HG03039 (cell line): ENCODE measurements at regions not wholly inside any gene's neighbourhood (a gene's known extent, or its start where the extent isn't known, plus 50 kb on each side); places are given as distances from the start of the nearest gene placed in this dataset.

Experiments used
- ATAC-seq: cut with Tn5 transposase; IDR thresholded peaks from one replicate; pipeline ENCODE4 v1.9.1; 2021; ENCODE audit warnings: mild to moderate bottlenecking, moderate library complexity; ENCODE audit not compliant: unreplicated experiment

DNA sequence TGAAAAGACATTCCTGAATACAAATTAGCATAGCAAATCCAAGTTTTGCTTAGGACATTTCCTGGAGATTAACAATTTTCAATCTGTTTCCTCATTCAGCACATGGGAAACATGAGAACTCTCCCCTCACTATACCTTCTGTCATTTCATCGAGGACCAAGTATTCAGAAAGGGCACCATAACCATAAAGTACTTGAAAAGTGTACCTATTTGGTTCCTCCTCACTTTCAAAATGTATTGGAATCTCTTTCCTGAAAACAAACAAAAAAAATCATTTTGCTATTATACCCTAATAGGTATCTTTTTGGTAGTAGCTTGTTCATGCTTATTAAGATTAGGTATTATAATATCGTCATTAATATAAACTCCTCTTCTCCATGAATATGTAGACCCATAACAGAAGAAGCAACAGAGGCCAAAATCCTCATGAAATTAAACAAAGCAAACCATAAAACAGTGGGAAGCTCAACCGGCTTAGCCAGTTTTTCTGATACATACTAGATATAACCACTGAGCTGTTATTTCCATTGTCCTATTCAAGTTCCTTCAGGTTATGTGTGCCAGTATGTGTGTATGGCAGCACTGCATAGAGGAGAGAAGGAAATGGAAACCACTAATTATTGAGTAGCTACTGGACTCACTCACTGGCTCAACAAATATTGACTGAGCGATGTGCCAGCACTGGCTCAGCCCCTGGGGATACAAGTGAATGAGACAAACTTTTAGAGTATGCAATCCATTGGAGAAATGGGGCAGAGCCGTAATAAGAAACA lies 274.0 kb downstream of the MAFB start:
- no peak for ATAC-seq

DNA sequence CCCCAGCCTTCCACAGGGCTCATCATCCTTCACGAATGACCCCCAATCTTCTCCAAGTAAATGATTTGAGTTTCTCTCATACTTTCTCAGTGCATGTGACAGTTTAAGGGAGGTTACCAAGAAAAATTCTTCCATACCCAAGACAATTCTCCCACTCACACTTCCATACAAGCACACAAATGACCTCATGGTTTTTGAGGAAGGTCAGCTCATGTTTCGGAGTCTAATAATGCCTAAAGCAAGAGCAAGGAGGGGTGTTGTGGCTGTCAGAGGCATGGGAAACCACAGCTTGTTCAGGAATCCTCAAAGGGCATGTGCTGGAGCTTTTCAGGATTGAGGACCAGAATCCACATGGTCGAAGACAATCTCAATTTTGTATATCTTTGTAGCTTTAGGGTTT lies 279.0 kb downstream of the MAFB start:
- no peak for ATAC-seq

DNA sequence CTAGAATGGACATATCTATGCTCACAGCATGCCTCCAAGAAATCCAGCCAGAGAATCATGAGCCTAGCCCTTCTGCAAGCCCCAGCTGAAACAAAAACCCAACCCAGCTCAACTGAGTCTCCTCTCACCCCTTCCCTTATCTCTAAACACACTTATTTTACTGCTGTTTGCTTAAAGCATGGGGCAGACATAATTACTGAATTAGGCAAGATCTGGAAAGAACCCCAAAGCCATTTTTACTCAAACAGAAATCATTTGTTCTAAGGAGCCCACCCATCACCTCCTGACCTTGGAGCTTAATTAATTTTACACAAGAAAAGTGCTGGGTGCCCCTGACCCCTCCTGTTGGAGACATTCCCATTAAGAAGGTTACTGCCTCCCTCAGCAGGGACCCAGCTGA lies 291.6 kb downstream of the MAFB start:
- no peak for ATAC-seq

DNA sequence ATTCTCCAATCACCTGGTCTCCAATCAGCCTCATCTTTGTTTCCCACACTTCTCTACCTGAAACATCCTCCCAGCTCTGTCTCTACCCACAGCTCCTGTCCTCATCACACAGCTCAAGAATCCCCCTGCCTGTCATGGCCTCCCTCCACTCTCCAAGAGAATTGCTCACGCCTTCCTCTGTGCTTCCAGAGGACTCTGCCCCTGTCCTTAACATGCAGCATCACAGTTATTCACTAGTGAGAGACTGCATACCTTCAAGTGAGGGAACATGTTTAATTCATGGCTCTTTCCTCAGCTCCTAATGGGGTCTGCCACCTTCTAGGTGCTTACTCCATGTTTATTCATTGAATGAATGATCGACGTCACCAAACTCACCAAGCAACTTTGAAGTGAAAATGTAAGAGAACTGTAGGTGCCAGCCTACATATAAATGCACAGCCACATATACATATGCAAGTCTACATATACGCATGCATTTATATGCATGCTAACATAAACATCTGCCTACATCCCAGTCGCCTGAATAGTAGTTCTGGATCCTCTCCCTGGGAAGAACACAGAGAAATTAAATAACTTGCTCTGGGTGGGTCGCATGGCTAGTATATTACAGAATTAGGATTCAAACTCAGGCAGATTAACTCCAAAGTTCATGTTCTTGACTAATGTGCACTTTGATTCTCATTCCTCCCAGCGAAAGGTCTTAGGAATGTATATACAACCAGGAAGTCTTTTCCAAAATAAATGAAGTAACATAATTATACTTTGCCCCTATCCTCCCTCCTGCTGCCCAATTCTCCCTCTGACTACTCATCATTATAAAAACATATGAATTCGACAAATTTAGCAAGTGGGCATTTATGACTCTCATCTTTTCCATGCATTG lies 295.6 kb downstream of the MAFB start:
- no peak for ATAC-seq

DNA sequence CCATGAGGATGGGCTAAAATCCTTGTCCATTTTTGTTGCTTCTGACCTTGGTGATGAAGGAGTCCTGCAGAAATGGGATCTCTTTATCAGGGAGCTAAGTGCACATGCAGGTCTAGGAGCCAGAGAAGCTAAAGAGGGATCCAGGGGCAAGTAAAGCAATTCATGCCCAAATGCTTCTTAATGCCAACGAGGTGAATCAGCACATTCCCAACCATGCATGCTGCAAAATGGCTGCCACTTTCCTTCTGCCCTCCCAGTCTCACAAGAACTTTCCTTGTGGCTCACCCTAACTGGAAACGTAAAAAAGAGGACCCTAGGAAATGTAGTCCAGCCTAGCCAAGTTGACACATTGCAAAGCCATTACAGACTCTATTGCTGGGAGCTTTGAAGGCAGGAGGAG lies 298.4 kb downstream of the MAFB start:
- ATAC-seq, result no peak

DNA sequence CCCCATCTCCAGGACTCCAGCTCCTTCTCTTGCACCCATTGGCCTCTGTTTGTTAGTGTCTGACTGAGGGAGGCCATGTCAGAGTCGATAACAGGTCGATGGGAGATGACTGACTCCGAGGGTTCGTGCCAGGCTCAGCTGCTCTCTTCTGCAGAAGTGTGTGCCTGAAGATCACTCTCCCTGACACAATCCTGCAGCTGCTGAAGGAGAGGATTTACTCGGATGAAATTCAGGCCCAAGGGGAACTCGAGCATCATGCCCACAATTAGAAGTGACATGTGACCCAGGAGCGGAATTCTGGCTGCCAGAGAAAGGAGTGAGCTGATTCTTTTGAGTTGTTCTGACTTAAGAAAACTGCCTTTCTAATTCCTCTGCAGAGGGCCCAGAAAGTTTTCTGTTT lies 318.2 kb downstream of the MAFB start:
- ATAC-seq, result no peak

DNA sequence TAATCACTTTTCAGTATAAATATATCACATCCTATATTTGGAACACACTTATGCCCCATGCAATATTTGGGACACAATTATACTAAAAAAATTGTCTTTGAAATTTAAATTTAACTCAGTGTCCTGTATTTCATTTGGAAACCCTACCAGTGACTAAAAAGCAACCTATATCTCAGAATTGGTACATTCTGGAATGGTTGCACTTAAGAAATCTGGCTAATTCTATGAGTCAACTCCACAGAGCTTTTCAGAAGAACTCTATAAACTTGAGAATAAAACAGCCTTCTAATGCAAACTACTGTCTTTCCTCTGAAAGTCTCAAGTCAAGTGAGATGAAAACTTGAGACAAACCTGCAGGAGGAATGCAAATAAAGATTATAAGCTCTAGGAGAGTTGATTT lies 320.2 kb downstream of the MAFB start:
- ATAC-seq, result no peak

DNA sequence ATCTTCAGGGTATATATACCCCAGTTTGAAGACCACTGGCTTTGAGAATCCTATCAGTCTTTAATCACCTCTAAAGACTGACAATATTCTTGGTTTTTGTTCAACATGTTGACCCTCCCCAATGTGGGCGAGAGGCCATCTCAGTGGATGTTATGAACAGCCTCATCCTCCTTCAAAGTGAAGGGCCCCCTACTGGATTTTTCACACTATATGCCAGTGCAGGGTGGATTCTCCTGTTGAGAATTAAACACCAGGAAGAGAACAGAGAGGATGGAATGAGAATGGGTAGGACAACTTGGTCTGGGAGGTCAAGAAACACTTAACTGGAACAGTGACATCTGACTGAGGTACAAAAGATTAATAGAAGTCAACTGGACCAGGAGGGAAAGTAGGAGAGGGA lies 327.1 kb downstream of the MAFB start:
- no peak for ATAC-seq

DNA sequence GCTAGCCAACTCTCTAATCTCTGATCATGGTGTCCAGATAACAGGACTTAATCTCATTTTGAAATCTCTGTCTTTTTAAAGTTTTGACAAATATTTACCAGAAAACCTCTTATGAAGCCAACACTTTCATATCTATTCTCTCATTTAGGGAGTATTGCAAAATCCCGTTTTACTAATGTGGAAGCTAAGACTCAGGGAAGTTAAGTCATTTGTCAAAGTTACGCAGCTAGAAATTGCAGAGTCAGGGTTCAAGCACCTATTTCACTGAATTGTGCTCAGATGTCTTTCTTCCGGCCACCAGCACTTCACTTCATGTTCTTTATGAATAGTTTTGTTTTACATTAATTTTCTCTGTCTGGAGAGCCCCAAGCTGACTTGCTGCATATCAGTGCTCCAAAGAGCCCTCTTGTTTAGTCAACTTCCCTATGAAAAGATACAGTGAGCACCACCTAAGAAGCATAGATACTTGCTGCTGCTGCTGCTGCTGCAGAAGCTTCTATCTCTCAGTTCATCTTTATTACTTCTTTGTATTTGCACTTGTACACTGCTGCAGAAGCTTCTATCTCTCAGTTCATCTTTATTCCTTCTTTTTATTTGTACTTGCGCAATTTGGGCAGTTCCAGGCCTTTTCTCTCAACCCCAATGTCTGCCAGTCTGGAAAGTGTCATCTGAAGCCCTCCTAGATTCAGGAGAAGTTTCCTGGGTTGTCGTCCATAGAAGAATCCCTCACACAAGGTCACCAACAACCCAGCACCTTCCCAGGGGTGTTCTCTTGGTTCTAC lies 329.7 kb downstream of the MAFB start:
- ATAC-seq, result no peak

DNA sequence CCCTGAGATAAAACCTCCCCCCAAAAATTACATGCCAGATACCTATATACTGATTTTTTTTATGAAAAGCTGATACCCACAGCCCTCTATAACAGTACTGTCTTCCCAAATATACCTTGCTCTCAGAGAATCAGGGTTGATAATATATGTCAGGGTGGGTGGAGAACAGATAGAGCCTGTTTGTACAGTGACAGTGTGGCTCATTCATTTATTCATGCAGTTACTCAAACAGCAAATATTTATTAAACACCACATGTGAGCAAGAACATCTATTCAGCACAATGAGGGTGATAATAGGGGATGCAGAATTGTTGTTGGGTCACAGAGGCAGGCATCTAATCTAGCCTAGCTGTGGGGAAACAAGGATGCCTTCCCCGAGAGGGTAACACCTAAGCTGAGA lies 334.2 kb downstream of the MAFB start:
- no peak for ATAC-seq

DNA sequence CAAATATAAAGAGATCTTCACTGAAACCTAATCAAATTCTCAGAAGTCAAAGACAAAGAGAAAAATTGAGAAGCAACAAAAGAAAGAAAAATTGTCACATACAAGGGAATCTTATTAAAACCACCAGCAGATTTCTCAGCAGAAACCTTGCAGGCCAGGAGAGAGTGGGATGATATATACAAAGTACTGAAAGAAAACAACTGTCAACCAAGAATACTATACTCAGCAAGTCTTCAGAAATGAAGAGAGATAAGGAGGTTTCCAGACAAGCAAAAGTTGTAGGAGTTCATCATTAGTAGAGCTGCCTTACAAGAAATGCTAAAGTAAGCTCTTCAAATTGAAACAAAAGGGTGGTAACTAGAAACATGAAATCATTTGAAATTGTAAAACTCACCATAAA lies 345.6 kb downstream of the MAFB start:
- ATAC-seq, result no peak

DNA sequence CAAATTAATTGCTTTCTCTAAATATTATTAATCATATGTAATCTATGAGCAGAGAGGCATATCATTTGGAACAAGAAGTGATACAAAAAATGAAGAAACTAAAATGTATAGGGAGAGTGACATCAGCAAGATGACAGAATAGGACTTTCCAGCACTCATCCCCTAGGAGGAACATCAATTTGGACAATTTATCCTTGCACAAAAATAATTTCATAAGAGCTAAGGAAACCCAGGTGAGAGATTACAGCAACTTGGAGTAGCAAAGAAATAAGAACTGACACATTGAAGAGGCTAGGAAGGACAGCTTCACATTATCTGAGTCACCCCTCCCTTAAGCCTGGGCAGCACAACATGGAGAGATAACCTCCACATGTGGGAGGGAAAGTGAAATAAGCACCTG lies 347.5 kb downstream of the MAFB start:
- no peak for ATAC-seq

DNA sequence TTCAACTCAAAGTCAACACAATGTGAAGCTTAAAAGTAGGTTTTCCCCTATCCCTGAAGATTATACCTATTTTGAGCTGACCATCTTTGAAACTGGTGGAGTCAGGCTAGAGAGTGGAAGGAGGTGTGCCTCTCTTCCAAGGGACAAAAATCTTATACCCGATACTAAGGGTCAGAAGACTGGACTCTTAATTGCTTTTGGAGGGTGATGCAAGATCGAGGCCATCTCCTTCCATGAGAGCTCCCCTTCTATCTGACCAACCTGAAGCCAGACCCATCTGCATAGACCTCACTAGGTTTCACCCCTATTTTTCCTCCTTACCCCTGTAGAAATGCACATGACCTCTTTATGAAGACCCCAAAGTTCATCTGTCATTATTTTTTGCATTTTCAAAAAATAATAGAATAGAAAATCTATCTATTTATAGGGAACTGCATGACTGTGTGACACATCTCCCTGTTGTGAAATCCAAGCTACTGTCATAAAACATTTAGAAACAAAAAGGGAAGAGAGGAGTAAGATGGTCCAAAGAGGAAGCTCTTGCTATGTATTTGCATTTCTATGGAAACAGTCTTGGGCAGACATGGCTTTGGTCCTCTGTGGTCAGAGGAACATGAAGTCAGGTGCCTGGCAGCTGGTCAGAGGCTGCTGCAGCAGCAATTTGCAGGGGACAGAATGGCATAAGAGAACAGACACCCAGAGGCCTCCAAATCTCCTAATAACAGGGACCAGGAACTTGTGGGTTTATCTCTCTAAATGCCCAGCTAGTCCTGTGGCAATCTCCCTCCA lies 349.2 kb downstream of the MAFB start:
- ATAC-seq, result no peak

DNA sequence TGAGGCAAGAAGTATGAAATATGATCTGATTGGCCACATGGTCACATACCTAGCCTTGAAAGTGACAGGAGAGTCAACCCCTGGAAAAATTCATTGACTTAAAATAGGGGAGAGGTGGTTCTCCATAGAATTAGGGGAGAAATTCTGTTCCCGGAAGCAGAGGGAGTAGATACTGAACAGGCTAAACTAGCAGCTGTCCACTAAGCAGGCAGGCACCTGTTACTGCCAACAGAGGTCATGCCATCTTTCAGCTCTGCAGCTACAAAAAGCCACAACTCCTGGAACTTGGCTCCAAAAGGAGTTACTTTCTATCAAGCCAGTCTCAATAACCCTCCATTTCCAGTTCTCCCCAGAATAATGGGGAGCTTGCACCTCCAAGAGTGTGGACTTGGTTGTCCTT lies 352.5 kb downstream of the MAFB start:
- ATAC-seq, result no peak

DNA sequence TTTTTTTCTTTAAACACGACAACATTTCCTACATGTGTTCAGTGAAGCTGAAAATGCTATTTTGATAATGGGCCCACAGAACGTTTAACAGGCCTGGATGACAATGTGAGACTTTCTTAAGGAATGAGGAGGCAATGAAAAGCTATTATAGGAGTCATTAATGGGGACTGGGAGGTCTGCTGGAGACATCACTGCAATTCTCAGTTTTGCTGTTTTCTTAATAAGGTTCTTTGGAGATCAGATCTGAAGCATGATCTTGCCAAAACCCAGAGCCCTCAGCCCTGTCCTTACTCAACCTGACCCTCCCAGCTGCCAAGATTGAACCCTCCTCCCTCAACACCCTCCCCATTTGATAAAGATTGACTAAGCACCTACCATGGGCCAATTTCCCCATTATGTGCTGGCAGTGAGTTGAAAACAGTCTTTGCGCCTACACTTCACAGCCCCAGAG lies 353.1 kb downstream of the MAFB start:
- ATAC-seq, result no peak

DNA sequence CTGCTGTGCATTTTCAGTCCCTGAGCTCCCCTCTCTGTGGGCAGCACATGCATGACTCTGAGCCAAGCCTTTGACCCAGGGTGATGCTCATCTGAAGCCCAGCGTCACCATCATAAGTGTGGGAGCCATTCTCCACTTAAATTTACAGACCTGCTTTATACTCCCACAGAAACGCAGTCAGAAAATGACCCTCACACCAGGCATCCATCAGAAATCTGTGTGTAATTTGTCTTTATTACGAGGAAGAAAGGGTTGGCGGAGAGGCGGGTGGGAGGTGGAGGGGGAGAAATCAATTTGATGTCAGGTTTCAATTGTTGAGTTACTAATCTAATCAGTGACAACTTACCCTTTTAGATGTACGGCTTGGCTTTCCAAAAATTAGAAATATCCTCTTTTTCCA lies 353.6 kb downstream of the MAFB start:
- no peak for ATAC-seq

DNA sequence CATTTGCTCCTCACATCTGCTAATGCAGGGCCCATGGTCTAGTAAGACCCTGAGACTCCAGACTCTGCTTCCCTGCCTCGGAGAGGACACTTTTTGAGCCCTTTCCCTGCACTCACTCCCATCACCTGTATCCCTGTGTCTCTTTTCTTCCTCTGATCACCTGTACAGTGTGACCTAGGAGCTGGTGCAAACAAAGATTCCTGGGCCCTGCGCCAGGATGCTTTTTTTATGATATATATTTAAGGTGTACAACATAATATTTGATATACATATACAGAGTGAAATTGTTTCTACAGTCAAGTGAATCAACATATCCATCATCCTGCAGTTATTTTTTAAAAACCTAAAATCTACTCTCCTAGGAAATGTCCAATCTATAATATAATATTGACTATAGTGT lies 355.4 kb downstream of the MAFB start:
- ATAC-seq, result no peak

DNA sequence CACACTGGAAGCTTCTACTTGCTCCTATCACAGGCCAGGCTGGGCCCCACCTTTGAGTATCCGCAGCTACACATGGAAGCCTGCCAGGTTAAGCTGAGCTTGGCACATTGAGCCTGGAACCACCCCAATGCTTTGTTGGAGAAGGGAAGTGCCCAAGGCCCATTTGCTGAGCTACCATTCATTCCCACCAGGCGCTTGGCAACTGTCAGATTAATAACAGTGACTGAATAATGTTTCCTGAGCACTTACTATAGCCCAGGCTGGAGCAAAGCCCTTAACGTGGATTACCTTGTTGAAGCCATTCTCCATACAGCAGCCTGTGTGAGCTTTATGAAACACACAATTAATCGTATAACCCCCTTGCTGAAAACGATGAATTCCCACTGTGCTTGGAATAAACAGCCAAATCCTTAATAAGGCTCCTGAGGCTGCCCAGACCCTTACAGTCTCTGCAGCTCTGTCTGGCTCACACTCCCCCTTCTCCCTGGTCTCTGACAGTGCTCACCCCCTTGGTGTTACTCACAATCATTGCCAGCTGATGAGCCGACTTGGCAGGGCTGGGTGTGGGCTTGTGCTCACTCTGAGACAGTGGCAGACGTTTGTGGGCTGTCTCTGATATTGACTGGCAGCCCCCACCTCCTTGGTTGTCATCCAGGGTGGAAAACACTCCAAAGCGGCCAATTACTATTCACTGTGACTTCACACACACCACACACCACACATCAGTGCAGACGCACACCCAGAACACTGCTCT lies 357.1 kb downstream of the MAFB start:
- no peak for ATAC-seq

DNA sequence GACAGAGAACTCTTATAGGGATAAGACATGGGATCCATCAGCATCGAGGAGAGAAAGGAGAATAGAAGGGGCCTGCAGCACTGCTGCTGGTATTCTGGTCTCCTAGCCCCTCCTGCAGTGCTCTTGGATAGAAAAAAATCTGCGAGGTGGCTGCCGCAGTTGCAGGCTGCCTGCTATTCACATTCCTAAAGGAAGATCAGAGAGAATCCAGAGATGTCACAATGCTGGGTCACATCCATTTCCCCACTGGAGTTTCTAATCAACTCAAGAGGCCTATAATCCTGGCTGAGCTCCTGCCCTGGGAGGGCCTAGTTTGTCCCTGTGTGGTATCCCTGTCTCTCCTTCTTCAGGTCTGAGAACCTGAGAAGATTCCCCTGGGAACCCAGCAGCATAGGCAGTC lies 357.8 kb downstream of the MAFB start:
- ATAC-seq, result no peak

DNA sequence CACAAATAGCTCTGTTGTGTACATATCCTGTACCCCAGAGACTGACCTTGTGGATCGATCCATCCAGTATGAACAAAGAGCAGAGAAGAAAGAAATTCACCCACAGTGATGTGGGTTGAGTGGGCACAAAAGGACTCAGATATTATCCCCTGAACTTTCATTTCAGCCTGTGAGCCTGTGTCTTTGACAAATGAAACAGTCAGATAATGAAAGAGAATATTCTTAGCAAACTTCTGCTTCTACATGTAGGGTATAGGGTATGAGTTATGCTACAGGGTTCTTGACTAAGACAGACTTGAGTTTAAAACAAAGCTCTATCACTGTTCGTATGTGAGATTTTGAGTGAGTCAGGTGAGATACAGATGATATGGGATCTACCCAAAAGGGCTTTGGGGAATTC lies 359.7 kb downstream of the MAFB start:
- no peak for ATAC-seq
